ENCODE measurements at regions not wholly inside any gene's neighbourhood (a gene's known extent, or its start where the extent isn't known, plus 50 kb on each side); places are given as distances from the start of the nearest gene placed in this dataset.

- no peaks in the 10 kb centered on the region for H3K9me3 ChIP-seq (ENCODE audit: control insufficient read depth, insufficient read depth, low read depth, low read length)
- ATAC-seq (no peak), DNase-seq (ENCODE audit: low read depth, low spot score) (no peak)
- no peak overlapping the region for H3K4me3 ChIP-seq (ENCODE audit: low read depth in 2 of 2, low read length in 2 of 2)
- intact Hi-C loops (cut with micrococcal nuclease; ENCODE audit: unreplicated experiment): no loop called here
- H3K4me1 ChIP-seq (ENCODE audit: control insufficient read depth, insufficient read depth, low read length): no peaks in the 10 kb centered on the region
- in situ Hi-C loops (cut with HindIII; ENCODE audit: low pct_unique_long_range_greater_than_20kb, low sequenced_read_pairs): no loop called here
- H3K27ac ChIP-seq (ENCODE audit: low read length): no peak overlapping the region
- no TSS peak for BruUV-seq (replicated peaks)
- ChIA-PET CTCF (no interaction called here), POLR2A (no interaction called here)
- no peaks in the 10 kb centered on the region for H3K27me3 ChIP-seq (ENCODE audit: control insufficient read depth, insufficient read depth, low read length)
- TF ChIP-seq SIN3A (IDR thresholded peaks at IDR 0.05; ENCODE audit: borderline replicate concordance, insufficient read depth, low read depth, low read length): no peak
- TF ChIP-seq TCF7L2 (IDR thresholded peaks at IDR 0.05; ENCODE audit: low read depth, low read length): no peak
- TF ChIP-seq REST (IDR thresholded peaks at IDR 0.05; ENCODE audit: insufficient read depth in 1 of 2, low read depth in 2 of 2, low read length in 1 of 2): no peak
- TF ChIP-seq CTCF (IDR thresholded peaks at IDR 0.05): no peak
- no peak for TF ChIP-seq POLR2AphosphoS5 (IDR thresholded peaks at IDR 0.05; ENCODE audit: low read depth, low read length)
- H3K36me3 ChIP-seq (ENCODE audit: control insufficient read depth, insufficient read depth, low read length): no peaks in the 10 kb centered on the region
Measured at GRCh38 chr1:34312359-34312758, 135.7 kb downstream of the C1orf94 start.

GRCh38 chr1:34315974-34316373 is 139.3 kb downstream of the C1orf94 start:
- BruUV-seq (replicated peaks): no TSS peak
- intact Hi-C loops (cut with micrococcal nuclease; ENCODE audit: unreplicated experiment): no loop called here
- CTCF ChIA-PET: no interaction called here

More at GRCh38 chr1:34315974-34316373, 139.3 kb downstream of the C1orf94 start:
- no peaks in the 10 kb centered on the region for H3K36me3 ChIP-seq (ENCODE audit: control insufficient read depth, insufficient read depth, low read length)
- no peak overlapping the region for H3K4me3 ChIP-seq (ENCODE audit: low read depth in 2 of 2, low read length in 2 of 2)
- H3K27me3 ChIP-seq (ENCODE audit: control insufficient read depth, insufficient read depth, low read length): no peaks in the 10 kb centered on the region
- no peak for TF ChIP-seq SIN3A (IDR thresholded peaks at IDR 0.05; ENCODE audit: borderline replicate concordance, insufficient read depth, low read depth, low read length)
- no peak for TF ChIP-seq TCF7L2 (IDR thresholded peaks at IDR 0.05; ENCODE audit: low read depth, low read length)
- no peak for TF ChIP-seq CTCF (IDR thresholded peaks at IDR 0.05)
- no peak for TF ChIP-seq REST (IDR thresholded peaks at IDR 0.05; ENCODE audit: insufficient read depth in 1 of 2, low read depth in 2 of 2, low read length in 1 of 2)
- TF ChIP-seq POLR2AphosphoS5 (IDR thresholded peaks at IDR 0.05; ENCODE audit: low read depth, low read length): no peak
- H3K9me3 ChIP-seq (ENCODE audit: control insufficient read depth, insufficient read depth, low read depth, low read length): no peaks in the 10 kb centered on the region
- no peak for DNase-seq (ENCODE audit: low read depth, low spot score)
- H3K4me1 ChIP-seq (ENCODE audit: control insufficient read depth, insufficient read depth, low read length): no peaks in the 10 kb centered on the region
- in situ Hi-C loops (cut with HindIII; ENCODE audit: low pct_unique_long_range_greater_than_20kb, low sequenced_read_pairs): no loop called here
- POLR2A ChIA-PET: no interaction called here
- H3K27ac ChIP-seq (ENCODE audit: low read length): no peak overlapping the region
- no peak for ATAC-seq

Measured in Panc1 (cell line).